Parathyroid adenoma (tissue), 2 donors: ENCODE measurements at regions not wholly inside any gene's neighbourhood (a gene's known extent, or its start where the extent isn't known, plus 50 kb on each side); places are given as distances from the start of the nearest gene placed in this dataset.

ENCODE experiments used
- H2AFZ ChIP-seq: fragments of 300-600 bp; sonication (generic); one replicate; pipeline ENCODE4 v1.7.0; 2017; ENCODE audit warnings: antibody characterized with exemption, mild to moderate bottlenecking
- H3K27ac ChIP-seq: fragments of 300-600 bp; sonication (generic); one replicate; pipeline ENCODE4 v1.7.0; 2017
- H3K27me3 ChIP-seq: fragments of 300-600 bp; sonication (generic); one replicate; pipeline ENCODE4 v1.7.0; 2017; ENCODE audit warnings: low read length; ENCODE audit not compliant: control insufficient read depth, insufficient read depth
- H3K36me3 ChIP-seq: fragments of 300-600 bp; sonication (generic); one replicate; pipeline ENCODE4 v1.7.0; 2017; ENCODE audit warnings: low read length; ENCODE audit not compliant: control insufficient read depth, insufficient read depth
- H3K4me1 ChIP-seq: fragments of 300-600 bp; sonication (generic); one replicate; pipeline ENCODE4 v1.7.0; 2017; ENCODE audit warnings: control low read depth
- H3K4me2 ChIP-seq: fragments of 300-600 bp; sonication (generic); one replicate; pipeline ENCODE4 v1.7.0; 2017; ENCODE audit warnings: low read length
- H3K4me3 ChIP-seq: fragments of 300-600 bp; sonication (generic); one replicate; pipeline ENCODE4 v1.7.0; 2017; ENCODE audit warnings: low read depth, low read length
- H3K79me2 ChIP-seq: fragments of 300-600 bp; sonication (generic); one replicate; pipeline ENCODE4 v1.7.0; 2017; ENCODE audit warnings: control low read depth
- H3K9ac ChIP-seq: fragments of 300-600 bp; sonication (generic); one replicate; pipeline ENCODE4 v1.7.0; 2017; ENCODE audit warnings: mild to moderate bottlenecking
- H3K9me3 ChIP-seq: fragments of 300-600 bp; sonication (generic); one replicate; pipeline ENCODE4 v1.7.0; 2017; ENCODE audit warnings: low read length; ENCODE audit not compliant: control insufficient read depth
- CTCF ChIP-seq: fragments of 300-600 bp; sonication (generic); IDR thresholded peaks from one replicate; pipeline ENCODE4 v1.7.0; 2017; ENCODE audit warnings: antibody characterized with exemption, mild to moderate bottlenecking
- donor health status: primary hyperparathyroidism.

- no peaks in the 10 kb centered on the region for H3K36me3 ChIP-seq
- no peaks in the 10 kb centered on the region for H3K79me2 ChIP-seq
- no peak overlapping the region for H3K4me2 ChIP-seq
- peaks cover 3% of the 10 kb centered on the region for H3K9me3 ChIP-seq
- no peak overlapping the region for H3K4me3 ChIP-seq
- no peak overlapping the region for H3K27ac ChIP-seq
- H3K4me1 ChIP-seq, result no peaks in the 10 kb centered on the region
- no peak overlapping the region for H2AFZ ChIP-seq
- H3K27me3 ChIP-seq, result no peaks in the 10 kb centered on the region
- no peak overlapping the region for H3K9ac ChIP-seq
- TF ChIP-seq CTCF, result no peak
These were observed 138.4 kb upstream of the FRMD6 start for GRCh38 chr14:51513281-51513680.

GRCh38 chr14:51513933-51514332 is 137.8 kb upstream of the FRMD6 start:
- Histone ChIP-seq H3K4me1 (no peaks in the 10 kb centered on the region), H3K27me3 (no peaks in the 10 kb centered on the region)

DNA sequence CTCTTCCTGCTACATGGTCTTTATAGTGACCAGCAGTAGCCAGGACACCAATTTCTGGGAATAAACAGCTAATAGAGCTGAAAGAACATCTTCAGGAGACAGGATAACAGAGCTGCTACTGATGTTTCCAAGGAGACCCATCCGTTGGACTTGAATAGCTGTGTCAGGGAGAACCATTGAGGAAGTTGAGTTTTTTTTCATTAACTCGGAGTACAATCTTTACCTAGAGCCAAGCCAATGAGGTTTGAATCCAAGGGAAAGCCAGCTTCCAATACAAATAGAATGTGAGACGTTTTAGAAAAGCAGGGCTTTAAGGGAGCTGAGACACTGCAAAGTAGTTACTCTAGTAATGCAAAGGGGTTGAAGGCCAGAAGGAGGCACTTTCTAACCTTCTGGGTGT is 136.1 kb upstream of the FRMD6 start:
- TF ChIP-seq CTCF, result no peak
- no peaks in the 10 kb centered on the region for H3K27me3 ChIP-seq

More at GRCh38 chr14:51513933-51514332, 137.8 kb upstream of the FRMD6 start:
- Histone ChIP-seq H3K9ac (no peak overlapping the region), H3K27ac (no peak overlapping the region), H3K79me2 (no peaks in the 10 kb centered on the region), H3K36me3 (no peaks in the 10 kb centered on the region), H3K4me2 (no peak overlapping the region), H3K9me3 (peaks cover 3% of the 10 kb centered on the region), H3K4me3 (no peak overlapping the region), H2AFZ (no peak overlapping the region)
- no peak for TF ChIP-seq CTCF

DNA sequence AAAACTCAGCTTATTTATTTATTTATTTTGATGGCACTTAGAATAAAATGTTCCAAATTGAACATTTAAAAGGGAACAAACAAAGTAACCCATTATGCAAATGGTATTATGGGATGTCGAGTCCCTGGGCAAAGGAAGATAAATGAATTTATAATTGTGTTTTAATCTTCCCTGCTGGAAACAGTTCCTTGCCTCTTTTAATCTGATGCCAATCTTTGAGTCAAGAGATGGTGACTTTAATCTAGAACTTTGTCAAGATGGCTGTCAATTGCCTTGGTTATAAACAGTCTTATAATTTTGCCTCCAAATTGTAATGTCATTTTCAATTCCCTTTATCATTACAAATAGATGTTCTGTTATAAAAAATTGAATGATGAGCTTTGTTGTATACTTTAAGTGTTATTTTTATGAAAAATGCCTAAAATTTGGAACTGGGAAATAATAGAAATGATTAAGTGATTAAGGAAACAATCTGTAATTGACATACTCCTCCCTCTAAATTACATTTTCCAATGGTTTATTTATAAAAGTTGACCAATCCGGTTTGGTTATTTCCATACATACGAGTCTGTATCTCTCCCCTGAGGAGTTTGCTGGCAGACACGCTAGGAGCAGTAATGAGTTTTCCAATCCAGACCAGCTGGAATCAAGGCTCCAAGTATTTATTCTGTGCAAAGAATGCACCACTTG is 134.9 kb upstream of the FRMD6 start:
- Histone ChIP-seq H3K27ac (no peak overlapping the region), H3K4me3 (no peak overlapping the region), H3K79me2 (no peaks in the 10 kb centered on the region), H3K27me3 (no peaks in the 10 kb centered on the region), H2AFZ (no peak overlapping the region), H3K4me1 (no peaks in the 10 kb centered on the region), H3K9ac (no peak overlapping the region), H3K4me2 (no peak overlapping the region), H3K36me3 (no peaks in the 10 kb centered on the region), H3K9me3 (no peaks in the 10 kb centered on the region)
- TF ChIP-seq CTCF, result no peak

More for the DNA sequence above, 136.1 kb upstream of the FRMD6 start:
- Histone ChIP-seq H3K4me2 (no peak overlapping the region), H3K9me3 (peaks cover 3% of the 10 kb centered on the region), H3K4me3 (no peak overlapping the region), H3K79me2 (no peaks in the 10 kb centered on the region), H2AFZ (no peak overlapping the region), H3K9ac (no peak overlapping the region), H3K4me1 (no peaks in the 10 kb centered on the region), H3K36me3 (no peaks in the 10 kb centered on the region), H3K27ac (no peak overlapping the region)

DNA sequence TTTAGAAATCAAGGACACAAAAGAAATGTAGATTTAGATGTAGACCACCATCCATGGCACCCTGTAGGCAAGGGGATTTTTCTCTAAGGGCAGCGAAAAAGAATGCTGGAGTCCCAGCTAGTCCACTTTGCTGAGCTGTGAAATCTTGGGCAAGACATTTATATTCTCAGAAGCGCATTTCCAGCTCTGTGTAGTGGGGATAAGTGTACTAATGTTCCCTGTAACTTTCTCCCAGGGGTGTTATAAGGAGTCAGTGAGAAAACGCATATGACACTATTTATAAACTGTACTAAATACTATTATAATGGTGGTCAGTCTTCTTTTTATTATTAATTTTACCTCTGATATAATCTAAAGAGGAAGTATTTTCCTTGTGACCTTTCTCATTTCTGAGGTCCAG is 133.4 kb upstream of the FRMD6 start:
- no peak for TF ChIP-seq CTCF
- Histone ChIP-seq H3K9me3 (no peaks in the 10 kb centered on the region), H3K27me3 (no peaks in the 10 kb centered on the region), H3K79me2 (no peaks in the 10 kb centered on the region), H3K4me2 (no peak overlapping the region), H3K4me1 (no peaks in the 10 kb centered on the region), H3K9ac (no peak overlapping the region), H2AFZ (no peak overlapping the region), H3K36me3 (no peaks in the 10 kb centered on the region), H3K27ac (no peak overlapping the region), H3K4me3 (no peak overlapping the region)
